ENCODE measurements at regions not wholly inside any gene's neighbourhood (a gene's known extent, or its start where the extent isn't known, plus 50 kb on each side); places are given as distances from the start of the nearest gene placed in this dataset.

- TF ChIP-seq E2F1 (CRISPR knock-in tag; IDR thresholded peaks at IDR 0.05) (no peak), ZNF263 (CRISPR knock-in tag; IDR thresholded peaks at IDR 0.05; ENCODE audit: low read depth) (no peak), GABPB1 (CRISPR knock-in tag; IDR thresholded peaks at IDR 0.05) (no peak), ATF3 (CRISPR knock-in tag; conservative IDR thresholded peaks at IDR 0.05) (no peak), ZNF219 (CRISPR knock-in tag; IDR thresholded peaks at IDR 0.05; ENCODE audit: borderline replicate concordance) (no peak), TEAD1 (CRISPR knock-in tag; IDR thresholded peaks at IDR 0.05) (no peak)
These were observed 103.1 kb upstream of the KAZN start (continued) for GRCh38 chr1:14495381-14495780.

- H3K4me1 Mint-ChIP-seq, result peaks cover 3% of the 10 kb centered on the region
- H3K9me3 Mint-ChIP-seq, result peaks cover 12% of the 10 kb centered on the region
- CTCF ChIA-PET, result interaction anchor here (0.6 kb wide), 1 partner anchor 14 kb away, joined by 3 read pairs; no protein-coding TSS in a partner anchor
- no peaks in the 10 kb centered on the region for H3K36me3 Mint-ChIP-seq
- H3K4me3 Mint-ChIP-seq, result no peak overlapping the region
- H3K27ac Mint-ChIP-seq, result no peak overlapping the region
- no peak for TF ChIP-seq RELA (CRISPR knock-in tag; IDR thresholded peaks at IDR 0.05; ENCODE audit: borderline replicate concordance)
- TF ChIP-seq E2F4 (CRISPR knock-in tag; IDR thresholded peaks at IDR 0.05; ENCODE audit: borderline replicate concordance, low read depth), result no peak
- no peak for TF ChIP-seq NR1H2 (CRISPR knock-in tag; IDR thresholded peaks at IDR 0.05)
- H3K27me3 Mint-ChIP-seq (ENCODE audit: low read depth), result peaks cover 17% of the 10 kb centered on the region
- ATAC-seq (no peak), DNase-seq (ENCODE audit: low spot score) (no peak)
- POLR2A ChIA-PET, result no interaction called here
These were observed 102.5 kb upstream of the KAZN start for GRCh38 chr1:14495996-14496395.

- TF ChIP-seq ZNF532 (CRISPR knock-in tag; IDR thresholded peaks at IDR 0.05; ENCODE audit: borderline replicate concordance) (no peak), FOXJ3 (CRISPR knock-in tag; IDR thresholded peaks at IDR 0.05; ENCODE audit: borderline replicate concordance) (no peak), ZMAT4 (CRISPR knock-in tag; IDR thresholded peaks at IDR 0.05) (no peak), NFYB (CRISPR knock-in tag; conservative IDR thresholded peaks at IDR 0.05; ENCODE audit: low read depth) (no peak), MAX (CRISPR knock-in tag; IDR thresholded peaks at IDR 0.05) (no peak), ZNF138 (CRISPR knock-in tag; conservative IDR thresholded peaks at IDR 0.05) (no peak), ZNF425 (CRISPR knock-in tag; conservative IDR thresholded peaks at IDR 0.05) (no peak), MXD4 (CRISPR knock-in tag; IDR thresholded peaks at IDR 0.05; ENCODE audit: borderline replicate concordance) (no peak), OVOL2 (CRISPR knock-in tag; IDR thresholded peaks at IDR 0.05; ENCODE audit: borderline replicate concordance) (no peak), RELA (CRISPR knock-in tag; IDR thresholded peaks at IDR 0.05; ENCODE audit: borderline replicate concordance) (no peak), ELF4 (CRISPR knock-in tag; IDR thresholded peaks at IDR 0.05; ENCODE audit: low read depth) (no peak)
- Mint-ChIP-seq H3K36me3 (no peaks in the 10 kb centered on the region), H3K27ac (no peak overlapping the region), H3K4me1 (peaks cover 3% of the 10 kb centered on the region), H3K9me3 (peaks cover 2% of the 10 kb centered on the region; the same call in 1 of the 2 replicates), H3K4me3 (no peak overlapping the region), H3K27me3 (ENCODE audit: low read depth) (peaks cover 13% of the 10 kb centered on the region)
- ATAC-seq, result no peak
- CTCF ChIA-PET, result interaction anchor here (1.2 kb wide), 1 partner anchor 385 kb away, joined by 4 read pairs; no protein-coding TSS in a partner anchor
- DNase-seq (ENCODE audit: low spot score), result no peak
- POLR2A ChIA-PET, result no interaction called here
These were observed 99.6 kb upstream of the KAZN start for GRCh38 chr1:14498839-14499238.
